ENCODE measurements at regions not wholly inside any gene's neighbourhood (a gene's known extent, or its start where the extent isn't known, plus 50 kb on each side); places are given as distances from the start of the nearest gene placed in this dataset.
"Not testable (repeated sequence)": the region's sequence is repeated elsewhere in the genome, so short reads cannot be mapped to it uniquely, and the experiment has no call there.

DNA sequence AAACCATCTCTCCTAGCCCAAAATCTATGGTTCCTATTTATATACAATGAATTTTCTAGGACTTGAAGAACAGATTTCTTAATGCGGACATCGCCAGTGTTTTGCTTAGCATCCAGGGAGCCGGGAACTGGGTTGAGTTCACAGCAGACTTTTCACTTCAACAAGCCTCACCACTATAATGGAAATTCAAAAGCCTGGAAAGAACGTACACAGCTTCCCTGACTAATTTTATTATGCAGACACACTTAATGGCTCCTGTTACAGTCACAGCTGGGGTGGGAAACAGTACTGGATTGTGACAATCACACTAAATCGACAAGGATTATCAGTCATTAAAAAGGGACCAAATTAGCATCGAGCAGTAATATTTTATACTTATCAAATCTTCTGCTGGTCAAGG, 129.2 kb upstream of the BNIP2 start:
- Histone ChIP-seq H3K9me3 (ENCODE audit: control insufficient read depth in 5 of 5, low read length in 5 of 5) (peaks cover 0 to 2% (median 0%) of the 10 kb centered on the region in 5 donors), H3K9ac (ENCODE audit: low read length in 5 of 5) (no peak overlapping the region), H3K4me1 (ENCODE audit: control insufficient read depth in 5 of 5, insufficient read depth in 5 of 5, low read length in 5 of 5) (no peaks in the 10 kb centered on the region), H3K4me3 (ENCODE audit: low read depth in 1 of 5, low read length in 5 of 5) (no peak overlapping the region), H3K27ac (ENCODE audit: low read depth, low read length) (no peak overlapping the region), H3K27me3 (ENCODE audit: control insufficient read depth in 5 of 5, insufficient read depth in 4 of 5, low read length in 5 of 5) (peaks cover 0 to 29% (median 18%) of the 10 kb centered on the region in 5 donors), H3K36me3 (ENCODE audit: control insufficient read depth in 5 of 5, insufficient read depth in 5 of 5, low read length in 5 of 5) (no peaks in the 10 kb centered on the region)

- Histone ChIP-seq H3K27me3 (ENCODE audit: control insufficient read depth in 5 of 5, insufficient read depth in 4 of 5, low read length in 5 of 5) (peaks cover 0 to 29% (median 18%) of the 10 kb centered on the region in 5 donors), H3K4me1 (ENCODE audit: control insufficient read depth in 5 of 5, insufficient read depth in 5 of 5, low read length in 5 of 5) (no peaks in the 10 kb centered on the region), H3K9me3 (ENCODE audit: control insufficient read depth in 5 of 5, low read length in 5 of 5) (no peaks in the 10 kb centered on the region), H3K9ac (ENCODE audit: low read length in 5 of 5) (no peak overlapping the region), H3K27ac (ENCODE audit: low read depth, low read length) (no peak overlapping the region), H3K36me3 (ENCODE audit: control insufficient read depth in 5 of 5, insufficient read depth in 5 of 5, low read length in 5 of 5) (no peaks in the 10 kb centered on the region), H3K4me3 (ENCODE audit: low read depth in 1 of 5, low read length in 5 of 5) (no peak overlapping the region)
Measured at GRCh38 chr15:59817834-59818233, 128.7 kb upstream of the BNIP2 start.

DNA sequence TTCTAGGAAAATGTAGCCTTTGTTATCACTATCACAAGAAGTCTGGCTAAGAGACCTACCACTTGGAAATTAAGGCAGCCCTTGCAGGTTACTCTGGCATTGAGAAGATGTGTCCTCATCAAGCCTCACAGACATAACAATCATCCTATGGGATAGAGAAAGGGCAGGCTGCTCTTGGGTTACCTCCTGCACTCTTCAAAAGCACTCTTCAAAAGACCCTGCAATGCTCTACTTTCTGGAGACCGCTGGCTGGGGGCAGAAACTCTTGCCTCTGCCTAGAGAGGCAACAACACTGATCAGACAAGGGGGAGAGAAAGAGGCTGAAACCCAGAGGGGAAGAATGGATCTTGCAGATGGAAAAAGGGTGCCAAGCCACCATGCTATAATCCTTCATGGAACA, 127.9 kb upstream of the BNIP2 start:
- H3K36me3 ChIP-seq (ENCODE audit: control insufficient read depth in 5 of 5, insufficient read depth in 5 of 5, low read length in 5 of 5) = no peaks in the 10 kb centered on the region
- H3K27me3 ChIP-seq (ENCODE audit: control insufficient read depth in 5 of 5, insufficient read depth in 4 of 5, low read length in 5 of 5) = peaks cover 0 to 29% (median 22%) of the 10 kb centered on the region in 5 donors
- no peak overlapping the region for H3K27ac ChIP-seq (ENCODE audit: low read depth, low read length)
- H3K9me3 ChIP-seq (ENCODE audit: control insufficient read depth in 5 of 5, low read length in 5 of 5) = no peaks in the 10 kb centered on the region
- no peak overlapping the region for H3K9ac ChIP-seq (ENCODE audit: low read length in 5 of 5)
- H3K4me3 ChIP-seq (ENCODE audit: low read depth in 1 of 5, low read length in 5 of 5) = no peak overlapping the region
- H3K4me1 ChIP-seq (ENCODE audit: control insufficient read depth in 5 of 5, insufficient read depth in 5 of 5, low read length in 5 of 5) = no peaks in the 10 kb centered on the region

- no peaks in the 10 kb centered on the region for H3K36me3 ChIP-seq (ENCODE audit: control insufficient read depth in 5 of 5, insufficient read depth in 5 of 5, low read length in 5 of 5)
- no peaks in the 10 kb centered on the region for H3K9me3 ChIP-seq (ENCODE audit: control insufficient read depth in 5 of 5, low read length in 5 of 5)
- no peak overlapping the region for H3K27ac ChIP-seq (ENCODE audit: low read depth, low read length)
- no peak overlapping the region for H3K4me3 ChIP-seq (ENCODE audit: low read depth in 1 of 5, low read length in 5 of 5)
- H3K9ac ChIP-seq (ENCODE audit: low read length in 5 of 5) = no peak overlapping the region
- H3K27me3 ChIP-seq (ENCODE audit: control insufficient read depth in 5 of 5, insufficient read depth in 4 of 5, low read length in 5 of 5) = peaks cover 0 to 28% (median 25%) of the 10 kb centered on the region in 5 donors
- no peaks in the 10 kb centered on the region for H3K4me1 ChIP-seq (ENCODE audit: control insufficient read depth in 5 of 5, insufficient read depth in 5 of 5, low read length in 5 of 5)
Measured at GRCh38 chr15:59814409-59814808, 125.3 kb upstream of the BNIP2 start.

DNA sequence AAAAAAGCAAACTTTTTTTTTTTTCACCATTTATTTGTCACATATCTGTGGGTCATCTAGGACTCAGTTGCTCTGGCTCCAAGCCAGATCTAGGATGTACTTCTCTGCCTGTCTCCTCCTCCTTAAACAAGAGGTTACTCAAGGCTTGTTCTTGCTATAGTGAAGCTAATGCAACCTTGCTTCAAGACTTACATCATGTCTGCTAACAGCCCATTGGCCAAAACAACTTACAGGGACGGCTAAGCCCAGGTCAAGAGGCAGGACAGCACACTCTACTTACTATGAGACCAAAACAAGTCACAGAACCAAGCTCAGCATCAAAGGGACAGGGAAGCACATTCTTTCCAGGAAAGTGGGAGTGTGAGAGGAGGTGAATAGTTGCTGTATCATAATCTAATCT, 123.8 kb upstream of the BNIP2 start:
- H3K4me3 ChIP-seq (ENCODE audit: low read depth in 1 of 5, low read length in 5 of 5) = no peak overlapping the region
- peaks cover 0 to 23% (median 17%) of the 10 kb centered on the region in 5 donors for H3K27me3 ChIP-seq (ENCODE audit: control insufficient read depth in 5 of 5, insufficient read depth in 4 of 5, low read length in 5 of 5)
- no peaks in the 10 kb centered on the region for H3K9me3 ChIP-seq (ENCODE audit: control insufficient read depth in 5 of 5, low read length in 5 of 5)
- H3K27ac ChIP-seq (ENCODE audit: low read depth, low read length) = no peak overlapping the region
- H3K4me1 ChIP-seq (ENCODE audit: control insufficient read depth in 5 of 5, insufficient read depth in 5 of 5, low read length in 5 of 5) = no peaks in the 10 kb centered on the region
- no peak overlapping the region for H3K9ac ChIP-seq (ENCODE audit: low read length in 5 of 5)
- H3K36me3 ChIP-seq (ENCODE audit: control insufficient read depth in 5 of 5, insufficient read depth in 5 of 5, low read length in 5 of 5) = no peaks in the 10 kb centered on the region

- Histone ChIP-seq H3K36me3 (ENCODE audit: control insufficient read depth in 5 of 5, insufficient read depth in 5 of 5, low read length in 5 of 5) (no peaks in the 10 kb centered on the region), H3K27ac (ENCODE audit: low read depth, low read length) (no peak overlapping the region), H3K4me3 (ENCODE audit: low read depth in 1 of 5, low read length in 5 of 5) (no peak overlapping the region), H3K9me3 (ENCODE audit: control insufficient read depth in 5 of 5, low read length in 5 of 5) (no peaks in the 10 kb centered on the region), H3K9ac (ENCODE audit: low read length in 5 of 5) (no peak overlapping the region), H3K27me3 (ENCODE audit: control insufficient read depth in 5 of 5, insufficient read depth in 4 of 5, low read length in 5 of 5) (peaks cover 0 to 20% (median 13%) of the 10 kb centered on the region in 5 donors), H3K4me1 (ENCODE audit: control insufficient read depth in 5 of 5, insufficient read depth in 5 of 5, low read length in 5 of 5) (no peaks in the 10 kb centered on the region)
Measured at GRCh38 chr15:59812250-59812870, 123.2 kb upstream of the BNIP2 start.

- H3K4me3 ChIP-seq (ENCODE audit: low read depth in 1 of 5, low read length in 5 of 5) = peak overlapping the region in 4 of 5 donors; percentile 29 to 52 (median 37)
Measured at GRCh38 chr15:59803293-59803966, 114.3 kb upstream of the BNIP2 start.

DNA sequence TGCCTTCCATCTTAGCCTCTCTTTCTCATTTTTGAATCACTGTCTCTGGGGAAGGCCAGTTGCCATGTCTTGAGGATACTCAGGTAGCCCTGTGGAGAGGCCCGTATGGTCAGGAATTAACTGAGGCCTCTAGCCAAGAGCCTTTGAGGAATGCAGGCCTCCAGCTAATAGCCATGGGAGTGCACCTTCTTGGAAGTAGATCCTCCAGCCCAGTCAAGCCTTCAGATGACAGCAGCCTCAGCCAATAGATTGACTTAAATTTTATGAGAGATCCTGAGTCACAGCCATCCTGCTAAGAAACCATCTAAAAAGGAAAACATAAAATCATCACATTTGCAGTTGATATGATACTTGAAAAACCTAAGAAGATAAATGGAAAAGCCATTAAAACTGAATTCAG, 112.5 kb upstream of the BNIP2 start:
- H3K9ac ChIP-seq (ENCODE audit: low read length in 5 of 5) = no peak overlapping the region

More at GRCh38 chr15:59803293-59803966, 114.3 kb upstream of the BNIP2 start:
- H3K27ac ChIP-seq (ENCODE audit: low read depth, low read length); H3K27me3 ChIP-seq (ENCODE audit: control insufficient read depth in 5 of 5, insufficient read depth in 4 of 5, low read length in 5 of 5); H3K9me3 ChIP-seq (ENCODE audit: control insufficient read depth in 5 of 5, low read length in 5 of 5); H3K9ac ChIP-seq (ENCODE audit: low read length in 5 of 5); H3K36me3 ChIP-seq (ENCODE audit: control insufficient read depth in 5 of 5, insufficient read depth in 5 of 5, low read length in 5 of 5); H3K4me1 ChIP-seq (ENCODE audit: control insufficient read depth in 5 of 5, insufficient read depth in 5 of 5, low read length in 5 of 5): not testable (repeated sequence)

DNA sequence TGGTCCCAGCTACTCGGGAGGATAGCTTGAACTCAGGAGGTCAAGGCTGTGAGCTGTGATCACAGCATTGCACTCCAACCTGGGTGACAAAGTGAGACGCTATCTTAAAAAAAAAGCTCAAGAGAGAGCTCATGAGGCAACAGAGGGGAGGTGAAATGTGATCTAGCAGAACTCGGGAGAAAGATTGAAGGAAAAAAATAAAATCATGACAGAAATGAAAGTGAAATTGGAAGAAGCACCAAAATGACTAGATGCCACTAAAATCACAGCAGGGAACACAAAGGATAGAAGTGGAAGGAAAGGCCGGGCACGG, 109.4 kb upstream of the BNIP2 start:
- Histone ChIP-seq H3K9me3 (ENCODE audit: control insufficient read depth in 5 of 5, low read length in 5 of 5) (no peaks in the 10 kb centered on the region), H3K27ac (ENCODE audit: low read depth, low read length) (no peak overlapping the region), H3K4me3 (ENCODE audit: low read depth in 1 of 5, low read length in 5 of 5) (no peak overlapping the region), H3K27me3 (ENCODE audit: control insufficient read depth in 5 of 5, insufficient read depth in 4 of 5, low read length in 5 of 5) (peaks cover 0 to 8% (median 2%) of the 10 kb centered on the region in 5 donors), H3K9ac (ENCODE audit: low read length in 5 of 5) (no peak overlapping the region), H3K4me1 (ENCODE audit: control insufficient read depth in 5 of 5, insufficient read depth in 5 of 5, low read length in 5 of 5) (no peaks in the 10 kb centered on the region), H3K36me3 (ENCODE audit: control insufficient read depth in 5 of 5, insufficient read depth in 5 of 5, low read length in 5 of 5) (no peaks in the 10 kb centered on the region)

More for the DNA sequence above, 112.5 kb upstream of the BNIP2 start:
- H3K9me3 ChIP-seq (ENCODE audit: control insufficient read depth in 5 of 5, low read length in 5 of 5) = no peaks in the 10 kb centered on the region
- H3K4me3 ChIP-seq (ENCODE audit: low read depth in 1 of 5, low read length in 5 of 5) = no peak overlapping the region
- no peaks in the 10 kb centered on the region for H3K36me3 ChIP-seq (ENCODE audit: control insufficient read depth in 5 of 5, insufficient read depth in 5 of 5, low read length in 5 of 5)
- no peak overlapping the region for H3K27ac ChIP-seq (ENCODE audit: low read depth, low read length)
- H3K27me3 ChIP-seq (ENCODE audit: control insufficient read depth in 5 of 5, insufficient read depth in 4 of 5, low read length in 5 of 5) = peaks cover 0 to 4% (median 0%) of the 10 kb centered on the region in 5 donors
- H3K4me1 ChIP-seq (ENCODE audit: control insufficient read depth in 5 of 5, insufficient read depth in 5 of 5, low read length in 5 of 5) = no peaks in the 10 kb centered on the region

- no peaks in the 10 kb centered on the region for H3K4me1 ChIP-seq (ENCODE audit: control insufficient read depth in 5 of 5, insufficient read depth in 5 of 5, low read length in 5 of 5)
- peaks cover 0 to 8% (median 2%) of the 10 kb centered on the region in 5 donors for H3K27me3 ChIP-seq (ENCODE audit: control insufficient read depth in 5 of 5, insufficient read depth in 4 of 5, low read length in 5 of 5)
Measured at GRCh38 chr15:59797756-59798604, 108.9 kb upstream of the BNIP2 start.

More at GRCh38 chr15:59797756-59798604, 108.9 kb upstream of the BNIP2 start:
- H3K4me3 ChIP-seq (ENCODE audit: low read depth in 1 of 5, low read length in 5 of 5) = no peak overlapping the region
- H3K36me3 ChIP-seq (ENCODE audit: control insufficient read depth in 5 of 5, insufficient read depth in 5 of 5, low read length in 5 of 5) = no peaks in the 10 kb centered on the region
- H3K9me3 ChIP-seq (ENCODE audit: control insufficient read depth in 5 of 5, low read length in 5 of 5) = no peaks in the 10 kb centered on the region
- no peak overlapping the region for H3K27ac ChIP-seq (ENCODE audit: low read depth, low read length)
- H3K9ac ChIP-seq (ENCODE audit: low read length in 5 of 5) = no peak overlapping the region

All from subcutaneous abdominal adipose tissue (tissue), 5 donors.